Stimulated activated CD4-positive, alpha-beta T cell treated with anti-CD3 and anti-CD28 coated beads, Interleukin-1b, Interleukin-23, amount 100 ng/mL, for 4 hours (primary cell): ENCODE measurements at regions not wholly inside any gene's neighbourhood (a gene's known extent, or its start where the extent isn't known, plus 50 kb on each side); places are given as distances from the start of the nearest gene placed in this dataset.
"Not testable (repeated sequence)": the region's sequence is repeated elsewhere in the genome, so short reads cannot be mapped to it uniquely, and the experiment has no call there.

Experiments
- DNase-seq, 2 donors: peaks; one replicate each; pipeline ENCODE4 v3.0.0-alpha.2; 2020; ENCODE audit warnings: low read depth in 2 of 2

DNA sequence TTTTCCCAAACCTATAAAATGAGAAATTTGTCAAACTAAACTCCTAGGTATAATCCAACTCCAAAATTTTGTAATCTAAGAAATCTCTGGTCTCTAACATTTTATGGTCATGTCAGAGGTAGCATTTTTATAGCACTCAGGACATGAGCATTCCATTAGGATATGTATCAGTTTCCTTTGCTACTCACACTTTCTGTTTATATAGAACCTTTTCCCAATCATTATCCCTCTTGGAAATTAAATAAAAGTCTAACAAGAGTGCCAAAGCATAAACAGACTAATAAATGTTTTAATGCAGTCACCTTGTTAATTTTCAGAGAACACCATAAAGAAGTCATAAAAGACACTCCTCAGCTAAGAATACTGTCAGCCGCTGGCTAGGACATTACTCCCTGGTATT is 300.0 kb upstream of the CWC22 start:
- no peak for DNase-seq

DNA sequence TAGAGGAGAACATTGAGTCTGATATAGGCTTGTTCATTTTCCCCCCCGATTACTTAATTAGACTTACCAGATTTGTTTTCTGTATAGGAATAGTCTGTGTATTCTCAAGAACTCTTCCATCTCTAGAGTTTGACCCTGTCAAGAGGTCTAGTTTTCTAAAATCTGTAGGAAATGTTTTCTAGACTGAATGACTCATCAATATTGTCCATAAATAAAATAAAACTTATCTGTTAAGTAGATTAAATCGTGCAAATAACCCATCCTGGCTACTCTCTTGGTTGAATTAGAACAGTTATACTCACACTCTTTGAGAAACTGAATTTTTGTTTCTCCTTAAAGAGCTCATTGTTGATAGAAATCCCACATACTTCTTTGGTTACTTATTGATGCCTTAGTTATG is 299.2 kb upstream of the CWC22 start:
- no peak for DNase-seq

DNA sequence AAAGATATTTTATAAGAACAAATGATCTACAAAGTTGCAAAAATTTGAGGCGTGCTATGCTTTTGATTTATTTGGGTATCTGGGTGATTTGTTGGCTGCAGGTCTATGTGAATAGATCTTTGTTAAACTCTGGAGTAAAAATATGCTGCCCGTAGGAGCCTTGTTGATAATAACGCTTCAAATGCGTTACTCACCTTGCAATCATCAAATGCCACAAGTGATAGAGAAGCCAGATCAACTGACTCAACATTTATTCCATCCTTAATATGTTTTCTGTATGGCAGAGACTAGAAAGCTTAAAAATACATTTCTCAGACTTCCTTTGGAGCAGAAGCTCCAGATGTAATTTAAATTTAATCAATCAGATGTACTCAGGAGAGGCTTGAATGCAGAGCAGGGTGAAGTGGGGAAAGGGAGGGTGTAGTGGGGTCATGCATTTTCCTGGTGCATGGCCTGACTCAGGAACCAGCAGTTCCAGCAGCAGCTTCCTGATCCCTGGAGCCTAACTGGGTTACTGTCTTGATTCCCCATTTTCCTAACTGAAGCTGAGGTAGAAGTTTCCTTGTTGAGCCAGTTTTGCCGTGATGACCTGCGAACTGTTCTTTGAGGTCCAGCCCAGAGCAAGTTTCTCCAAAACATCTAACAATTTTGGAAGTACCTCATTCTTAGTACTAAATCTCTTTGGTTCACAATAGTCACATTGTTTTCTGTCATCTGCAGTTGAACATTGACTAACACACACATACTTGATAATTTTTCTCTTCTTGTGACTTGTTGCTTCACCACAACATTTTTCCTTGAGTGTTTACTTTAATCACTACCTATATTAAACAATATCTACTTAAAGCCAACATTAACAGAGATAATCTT is 284.7 kb upstream of the CWC22 start:
- no peak for DNase-seq

DNA sequence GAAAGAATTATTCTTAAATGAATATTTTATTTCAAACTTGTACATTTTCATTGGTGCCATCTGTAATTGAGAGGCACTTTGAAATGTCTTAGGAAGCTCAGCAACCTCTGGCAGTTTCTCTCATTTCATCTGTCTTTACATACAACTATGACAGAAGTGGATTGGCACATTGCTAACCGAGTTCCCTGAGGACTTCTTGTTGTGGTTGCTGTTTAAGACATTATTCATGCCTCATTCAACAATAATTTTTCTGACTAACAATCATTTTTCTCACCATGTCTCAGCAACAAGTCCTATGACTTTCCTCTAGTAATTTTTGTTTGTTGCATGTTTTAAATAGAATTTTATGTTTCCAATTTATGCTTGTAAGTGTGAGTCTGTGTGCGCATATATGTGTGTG is 284.0 kb upstream of the CWC22 start:
- DNase-seq, result no peak

DNA sequence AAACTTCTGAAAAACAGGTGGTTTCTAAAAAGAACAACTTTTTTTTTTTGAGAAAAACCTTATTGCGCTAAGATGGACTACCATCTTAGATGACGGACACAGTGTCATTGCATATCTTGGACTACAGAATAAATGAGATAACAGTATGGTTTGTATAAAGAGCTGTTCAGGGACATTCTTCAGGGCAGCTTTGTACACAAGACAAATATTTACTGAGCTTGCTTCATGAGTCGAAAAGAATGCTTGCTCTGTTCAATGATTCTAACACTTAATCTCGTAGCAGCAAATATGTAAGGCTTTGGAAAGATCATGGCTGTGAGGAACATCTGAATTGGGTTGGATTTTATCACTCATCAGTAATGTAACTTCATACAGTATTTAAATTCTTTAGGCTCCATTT is 282.5 kb upstream of the CWC22 start:
- DNase-seq, result no peak

DNA sequence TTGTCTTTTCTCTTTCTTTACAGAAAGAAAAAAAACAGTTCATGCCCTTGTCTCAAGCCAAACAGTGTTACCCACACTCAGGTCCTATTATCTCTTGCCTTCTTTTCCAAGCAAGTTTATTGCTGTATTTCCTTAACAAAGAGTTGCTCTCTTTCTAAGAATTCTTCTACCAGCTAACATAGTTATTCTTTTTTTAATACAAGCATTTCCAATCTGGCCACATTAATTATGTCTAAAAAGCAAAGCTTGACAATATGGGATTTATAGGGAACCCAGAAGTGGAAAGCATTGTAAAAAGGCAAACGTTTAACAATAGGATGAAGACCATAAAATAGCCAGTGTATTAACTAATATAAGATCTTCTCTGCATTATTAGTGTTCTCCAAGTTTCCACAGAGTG is 272.5 kb upstream of the CWC22 start:
- no peak for DNase-seq

DNA sequence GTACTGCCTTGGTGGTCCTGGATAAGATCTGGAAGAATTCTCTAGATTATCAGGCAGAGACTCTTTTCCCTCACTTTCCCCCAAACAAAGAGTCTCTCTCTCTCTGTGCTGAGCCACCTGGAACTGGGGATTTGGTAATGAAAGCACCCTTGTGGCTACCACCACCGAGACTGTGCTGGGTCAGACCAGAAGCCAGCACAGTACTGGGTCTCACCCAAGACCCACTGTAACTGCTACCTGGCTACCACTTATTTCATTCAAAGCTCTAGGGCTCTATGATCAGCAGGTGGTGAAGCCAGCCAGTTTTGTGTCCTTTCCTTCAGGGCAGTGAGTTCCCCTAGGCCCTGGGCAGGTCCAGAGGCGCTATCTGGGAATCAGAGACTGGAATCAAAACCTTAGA is 269.6 kb upstream of the CWC22 start:
- DNase-seq, result no peak

DNA sequence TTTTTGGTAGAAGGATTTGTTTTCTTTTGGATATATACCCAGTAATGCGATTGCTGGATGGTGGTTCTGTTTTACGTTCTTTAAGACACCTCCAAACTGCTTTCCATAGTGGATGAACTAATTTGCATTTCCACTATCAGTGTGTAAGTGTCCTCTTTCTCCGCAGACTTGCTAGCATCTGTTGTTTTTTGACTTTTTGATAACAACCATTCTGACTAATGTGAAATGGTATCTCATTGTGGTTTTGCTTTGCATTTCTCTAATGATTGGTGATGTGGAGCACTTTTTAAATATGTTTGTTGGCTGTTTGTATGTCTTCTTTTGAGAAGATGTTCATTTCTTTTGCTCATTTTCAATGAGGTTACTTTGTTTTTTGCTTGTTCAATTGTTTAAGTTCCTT is 260.9 kb upstream of the CWC22 start:
- DNase-seq, result no peak

DNA sequence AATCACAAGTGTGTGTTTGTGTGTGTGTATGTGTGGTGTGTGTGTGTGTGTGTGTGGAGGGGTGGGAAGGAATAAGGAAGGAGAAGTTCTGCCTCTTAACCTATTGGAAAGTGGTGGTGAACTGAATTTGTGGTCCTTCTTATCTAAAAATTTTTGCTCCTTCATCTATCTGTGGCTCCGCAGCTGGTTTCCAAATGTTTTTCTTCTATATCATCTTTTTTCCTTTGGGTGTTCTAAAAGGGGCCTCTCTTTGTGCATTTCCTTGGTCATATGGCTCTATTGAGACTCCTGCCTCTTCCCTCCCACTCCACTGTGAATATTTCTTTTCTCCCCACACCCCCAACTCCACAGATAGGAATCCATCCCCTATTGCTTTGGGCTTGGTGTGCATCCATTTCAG is 254.9 kb upstream of the CWC22 start:
- DNase-seq, result no peak

DNA sequence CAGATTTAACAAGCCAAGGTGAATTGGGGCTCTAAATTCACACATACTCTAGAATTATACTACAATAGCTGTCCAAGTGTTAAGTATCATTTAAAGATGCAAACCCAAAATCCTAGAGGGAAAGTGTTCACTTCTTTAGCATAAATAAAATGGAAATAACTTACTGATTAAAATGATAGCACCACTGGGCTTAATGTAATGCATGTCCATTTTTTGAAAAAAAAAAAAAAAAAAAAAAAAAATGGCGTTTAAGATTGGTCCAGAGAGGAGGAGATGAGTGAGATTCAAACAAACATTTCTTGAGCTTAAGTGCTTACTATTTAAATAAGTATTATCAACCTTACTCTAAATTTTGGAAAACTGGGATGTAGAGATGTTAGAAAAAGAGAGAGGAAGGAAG is 251.5 kb upstream of the CWC22 start:
- DNase-seq, result no peak

DNA sequence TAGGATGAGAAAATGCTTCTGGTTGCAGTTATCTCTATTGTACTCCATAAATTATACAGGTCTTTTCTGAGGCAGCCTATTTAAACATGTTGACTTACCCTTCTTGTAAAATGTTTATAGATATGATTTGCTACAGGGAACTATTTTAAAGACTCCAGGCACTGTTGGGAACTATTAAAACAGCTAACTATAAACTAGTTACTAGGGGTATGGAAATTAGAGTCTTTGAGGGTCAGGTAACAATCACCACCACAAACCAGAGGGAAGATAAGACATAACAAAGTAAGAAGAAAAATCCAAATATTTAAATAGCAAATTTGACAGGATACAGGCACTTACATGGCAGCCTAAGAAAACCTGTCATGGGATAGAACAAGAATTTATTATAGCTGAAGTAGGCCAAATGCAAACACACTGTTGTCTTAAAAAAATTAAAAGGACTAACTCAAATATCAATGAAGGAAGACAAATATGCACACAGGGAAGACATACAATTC is 251.0 kb upstream of the CWC22 start:
- no peak for DNase-seq

DNA sequence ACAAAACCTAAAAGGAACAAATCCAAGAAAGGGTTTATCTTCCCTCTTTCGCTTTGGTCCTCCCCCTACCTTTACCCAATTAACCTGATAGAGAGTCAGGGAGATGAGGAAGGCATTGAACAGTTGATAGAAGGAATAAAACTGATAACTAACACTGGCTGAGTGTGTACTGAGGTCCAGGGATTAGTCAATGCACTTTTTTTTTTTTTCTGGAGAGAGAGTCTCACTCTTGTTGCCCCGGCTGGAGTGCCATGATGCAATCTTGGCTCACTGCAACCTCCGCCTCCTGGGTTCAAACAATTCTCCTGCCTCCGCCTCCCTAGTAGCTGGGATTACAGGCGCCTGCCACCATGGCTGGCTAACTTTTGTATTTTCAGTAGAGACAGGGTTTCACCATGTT is 250.2 kb upstream of the CWC22 start:
- no peak for DNase-seq

DNA sequence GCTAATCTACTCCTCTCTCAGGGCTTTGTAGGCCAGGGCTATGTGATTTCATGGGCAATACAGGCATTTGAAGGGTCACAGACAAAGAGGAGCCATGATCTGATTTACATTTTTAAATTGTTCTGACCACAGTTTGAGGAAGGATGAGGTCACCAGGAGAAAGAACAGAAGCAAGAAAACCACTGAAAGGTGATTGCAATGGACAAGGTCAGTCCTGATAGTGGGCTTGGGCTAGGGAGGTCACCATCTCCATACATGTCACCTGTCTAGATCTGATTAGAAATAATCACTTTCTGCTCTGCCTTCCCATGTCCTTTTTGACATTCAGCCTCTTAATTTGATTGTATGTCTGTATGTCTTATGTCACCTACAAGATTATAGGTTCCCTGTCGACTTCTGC is 248.9 kb upstream of the CWC22 start:
- no peak for DNase-seq

DNA sequence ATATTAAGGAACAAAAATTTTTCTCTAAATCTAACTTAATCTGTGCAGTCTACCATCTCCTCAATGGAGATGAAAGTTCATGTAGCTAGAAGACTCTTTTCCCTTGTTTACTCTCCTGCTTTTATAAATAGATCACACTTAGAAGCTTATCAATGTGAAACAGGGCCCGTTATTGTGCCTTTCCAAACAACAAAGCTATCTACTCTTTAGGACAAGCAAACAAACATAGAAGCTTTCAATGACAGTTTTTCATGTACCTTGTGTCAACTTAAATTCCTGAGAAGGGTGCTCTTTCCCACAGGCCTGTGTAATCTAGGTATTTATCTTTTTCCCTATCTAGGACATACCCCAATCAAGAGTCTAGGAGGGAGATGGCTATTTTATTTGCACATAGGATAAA is 247.8 kb upstream of the CWC22 start:
- no peak for DNase-seq

DNA sequence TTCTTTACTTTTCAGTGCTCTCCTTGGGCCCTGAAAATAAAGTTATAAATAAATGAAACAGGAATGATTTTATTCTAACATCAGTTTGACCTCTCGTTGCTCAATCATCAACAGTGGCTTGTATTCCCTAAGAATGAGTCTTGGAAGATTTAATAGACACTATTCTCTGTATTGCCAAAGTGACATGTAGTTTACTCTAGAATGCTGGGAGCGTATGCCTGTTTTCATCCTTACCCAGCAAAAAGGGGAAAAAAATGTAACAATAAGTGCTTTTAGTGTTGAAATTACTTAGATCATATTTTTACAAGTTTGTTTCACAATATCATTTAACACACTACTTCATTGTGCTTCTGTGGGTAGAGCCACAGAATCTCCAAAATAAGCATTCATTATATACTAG is 240.6 kb upstream of the CWC22 start:
- no peak for DNase-seq

DNA sequence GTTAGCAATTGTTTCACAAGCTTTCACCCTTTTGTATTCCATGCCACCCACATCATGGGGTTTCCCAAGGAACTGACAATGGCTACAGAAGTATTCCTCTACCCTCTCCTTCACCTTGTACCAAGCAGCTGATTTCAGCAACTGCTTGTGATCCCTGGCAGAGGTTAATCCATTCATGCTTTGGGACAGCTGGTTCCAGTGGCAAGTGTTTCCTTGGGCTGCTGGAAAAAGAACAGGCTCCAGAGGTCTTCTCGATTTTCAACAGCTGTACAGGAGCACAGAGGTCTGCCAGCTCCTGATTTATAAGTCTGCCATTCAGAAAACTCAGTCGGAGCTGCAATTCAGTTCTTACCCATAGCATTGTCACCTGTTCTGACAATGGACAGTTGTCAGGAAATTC is 239.2 kb upstream of the CWC22 start:
- no peak for DNase-seq

DNA sequence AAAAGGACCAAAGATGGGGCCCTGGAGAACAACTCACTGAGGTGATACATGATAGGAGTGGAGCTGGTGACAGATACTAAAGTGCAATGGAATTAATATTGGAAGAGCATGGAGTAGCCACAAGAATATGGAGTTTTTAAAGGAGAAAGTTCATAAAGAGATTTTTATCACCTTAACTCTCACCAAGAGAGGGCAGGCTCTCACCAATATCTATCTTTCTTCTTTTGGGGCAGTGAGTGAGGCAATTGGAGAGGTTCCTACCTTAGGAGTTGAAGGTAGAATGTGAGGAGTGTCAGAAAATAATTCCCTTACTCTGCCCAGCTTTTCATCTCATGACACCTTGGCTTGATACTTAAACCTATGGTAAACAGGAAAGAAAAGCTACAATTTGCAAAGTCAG is 233.7 kb upstream of the CWC22 start:
- DNase-seq, result no peak

DNA sequence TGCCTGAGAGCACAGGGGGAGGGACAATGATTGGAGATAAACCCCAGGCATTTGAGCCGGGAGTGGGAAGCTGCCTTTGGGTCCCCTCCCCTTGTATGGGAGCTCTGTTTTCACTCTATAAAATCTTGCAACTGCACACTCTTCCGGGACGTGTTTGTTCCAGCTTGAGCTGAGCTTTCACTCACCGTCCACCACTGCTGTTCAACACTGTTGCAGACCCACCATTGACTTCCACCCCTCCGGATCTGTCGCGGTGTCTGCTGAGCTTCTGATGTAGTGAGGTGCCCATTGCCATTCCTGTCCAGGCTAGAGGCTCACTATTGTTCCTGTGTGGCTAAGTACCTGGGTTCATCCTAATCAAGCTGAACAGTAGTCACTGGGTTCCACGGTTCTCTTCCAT is 231.6 kb upstream of the CWC22 start:
- no peak for DNase-seq

DNA sequence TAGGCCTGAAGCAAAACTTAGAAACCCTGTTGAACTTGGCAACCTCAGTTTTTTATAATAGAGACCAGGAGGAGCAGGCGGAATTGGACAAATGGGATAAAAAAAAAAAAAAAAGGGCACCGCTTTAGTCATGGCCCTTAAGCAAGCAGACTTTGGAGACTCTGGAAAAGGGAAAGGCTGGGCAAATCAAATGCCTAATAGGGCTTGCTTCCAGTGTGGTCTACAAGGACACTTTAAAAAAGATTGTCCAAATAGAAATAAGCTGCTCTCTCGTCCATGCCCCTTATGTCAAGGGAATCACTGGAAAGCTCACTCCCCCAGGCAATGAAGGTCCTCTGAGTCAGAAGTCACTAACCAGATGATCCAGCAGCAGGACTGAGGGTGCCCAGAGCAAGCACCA is 229.0 kb upstream of the CWC22 start:
- DNase-seq, result not testable (repeated sequence)

DNA sequence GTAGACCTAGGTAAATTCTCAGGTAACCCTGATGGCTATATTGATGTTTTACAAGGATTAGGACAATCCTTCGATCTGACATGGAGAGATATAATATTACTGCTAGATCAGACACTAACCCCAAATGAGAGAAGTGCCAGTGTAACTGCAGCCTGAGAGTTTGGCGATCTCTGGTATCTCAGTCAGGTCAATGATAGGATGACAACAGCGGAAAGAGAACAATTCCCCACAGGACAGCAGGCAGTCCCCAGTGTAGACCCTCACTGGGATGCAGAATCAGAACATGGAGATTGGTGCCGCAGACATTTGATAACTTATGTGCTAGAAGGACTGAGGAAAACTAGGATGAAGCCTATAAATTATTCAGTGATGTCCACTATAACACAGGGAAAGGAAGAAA is 228.4 kb upstream of the CWC22 start:
- not testable (repeated sequence) for DNase-seq

DNA sequence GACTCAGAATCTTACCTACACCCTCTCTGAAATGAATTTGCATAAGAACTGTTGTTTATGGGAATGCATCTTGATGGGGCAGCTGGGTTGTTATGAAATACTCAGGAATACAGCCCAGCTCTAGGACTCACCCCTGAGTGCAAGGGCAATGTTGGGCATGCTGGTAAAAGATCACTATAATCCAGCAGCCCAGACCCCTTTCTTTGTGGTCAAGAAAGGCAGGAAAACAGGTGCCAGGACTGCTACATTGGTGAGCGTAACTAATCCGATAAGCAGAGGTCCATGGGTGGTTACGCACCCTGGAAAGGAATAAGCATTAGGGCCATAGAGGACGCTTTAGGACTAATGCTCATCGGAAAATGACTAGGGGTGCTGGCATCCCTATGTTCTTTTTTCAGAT is 227.9 kb upstream of the CWC22 start:
- DNase-seq, result not testable (repeated sequence)

DNA sequence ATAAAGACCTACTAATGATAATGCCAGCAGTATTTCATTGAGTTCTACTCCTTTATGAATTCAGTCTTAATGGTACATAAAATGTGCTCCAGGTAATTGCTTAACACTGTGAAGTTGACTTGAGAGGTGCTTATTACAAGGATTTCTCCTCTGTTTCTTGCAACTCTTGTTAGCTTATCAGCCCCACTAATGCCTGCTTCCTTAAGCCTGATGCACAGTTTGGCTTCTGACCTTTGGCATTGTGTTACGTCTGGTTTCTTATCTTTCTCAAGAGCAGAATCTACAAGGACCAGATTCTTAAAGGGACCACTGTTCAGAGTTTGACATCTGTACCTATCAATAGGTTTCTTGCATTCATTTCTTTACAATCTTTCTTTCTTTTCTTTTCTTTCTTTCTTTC is 223.9 kb upstream of the CWC22 start:
- no peak for DNase-seq

DNA sequence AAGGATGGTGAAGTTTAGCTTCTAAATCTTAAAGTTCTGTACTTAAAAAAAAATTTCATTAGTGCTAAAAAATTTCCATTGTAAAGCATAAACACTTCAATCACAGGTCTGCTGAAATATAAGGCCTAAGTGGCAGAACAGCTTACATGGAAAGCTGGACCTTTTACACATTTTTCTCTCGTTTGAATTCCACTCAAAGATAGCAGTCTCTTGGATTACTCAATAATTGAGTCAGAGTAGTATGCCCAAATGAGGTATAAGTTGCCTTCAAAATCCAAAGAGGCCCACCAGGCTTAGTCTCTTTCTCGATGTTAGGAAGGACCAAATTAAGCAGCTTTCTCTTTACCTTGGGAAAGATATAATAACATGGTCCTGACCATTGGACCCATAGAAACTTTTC is 220.4 kb upstream of the CWC22 start:
- DNase-seq, result no peak

DNA sequence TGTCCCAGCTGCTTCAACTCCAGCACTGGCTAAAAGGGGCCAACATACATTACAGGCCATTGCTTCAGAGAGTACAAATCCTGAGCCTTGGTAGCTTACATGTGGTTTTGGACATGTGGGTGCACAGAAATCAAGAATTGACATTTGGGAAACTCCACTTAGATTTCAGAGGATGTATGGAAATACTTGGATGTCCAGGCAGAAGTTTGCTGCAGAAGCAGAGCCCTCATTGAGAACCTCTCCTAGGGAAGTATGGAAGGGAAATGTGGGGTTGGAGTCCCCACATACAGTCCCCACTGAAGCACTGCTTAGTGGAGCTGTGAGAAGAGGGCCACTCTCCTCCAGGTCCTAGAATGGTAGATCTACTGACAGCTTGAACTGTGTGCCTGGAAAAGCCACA is 218.0 kb upstream of the CWC22 start:
- no peak for DNase-seq
